ENCODE measurements at regions not wholly inside any gene's neighbourhood (a gene's known extent, or its start where the extent isn't known, plus 50 kb on each side); places are given as distances from the start of the nearest gene placed in this dataset.

GRCh38 chr6:164628302-164628931 lies 681.0 kb downstream of the C6orf118 start (continued):
- no peak for TF ChIP-seq ZNF347 (CRISPR knock-in tag; IDR thresholded peaks at IDR 0.05; ENCODE audit: low read depth)
- no peak for TF ChIP-seq TRIM28 (IDR thresholded peaks at IDR 0.05)

GRCh38 chr6:164616917-164617524 lies 692.4 kb downstream of the C6orf118 start:
- H4K20me1 ChIP-seq (replicated peaks; ENCODE audit: control insufficient read depth, insufficient read depth, low read length), result no peaks in the 10 kb centered on the region
- ChIA-PET CTCF (ENCODE audit: low intra/inter-chr PET ratio) (no interaction called here), POLR2A (no interaction called here)
- H3K4me1 ChIP-seq (replicated peaks in 1 of 2; ENCODE audit: control insufficient read depth in 2 of 2, insufficient read depth in 2 of 2, low read length in 2 of 2), result no peaks in the 10 kb centered on the region
- H3K27ac ChIP-seq (ENCODE audit: extremely low read depth, low read depth, low read length), result no peak overlapping the region
- DNase-seq (ENCODE audit: extremely low read depth in 1 of 4, low spot score in 3 of 4) (no peak), FAIRE-seq (no peak), ATAC-seq (no peak)
- no peak overlapping the region for H3K9ac ChIP-seq (ENCODE audit: insufficient read depth in 1 of 2, low read depth in 2 of 2, low read length in 2 of 2)
- no peak overlapping the region for H3K4me3 ChIP-seq
- H3K27me3 ChIP-seq (ENCODE audit: control insufficient read depth in 2 of 2, insufficient read depth in 2 of 2, low read length in 2 of 2), result no peaks in the 10 kb centered on the region
- no TSS peak for BruUV-seq (replicated peaks)
- no peaks in the 10 kb centered on the region for H3K9me1 ChIP-seq (ENCODE audit: control insufficient read depth, insufficient read depth, low read length)
- in situ Hi-C loops (cut with MboI), result no loop called here
- intact Hi-C loops (cut with micrococcal nuclease), result no loop called here
- H3K4me2 ChIP-seq (ENCODE audit: insufficient read depth, low read length), result no peak overlapping the region
- no peaks in the 10 kb centered on the region for H3K9me3 ChIP-seq (replicated peaks; ENCODE audit: control insufficient read depth, insufficient read depth, low read depth, low read length)
- H2AFZ ChIP-seq (ENCODE audit: low read depth, low read length), result no peak overlapping the region
- WGBS (ENCODE audit: insufficient coverage, low coverage, missing lambda C conversion rate), result 0% methylated on average over 2 of the region's 2 CpGs
- H3K36me3 ChIP-seq (ENCODE audit: control insufficient read depth, insufficient read depth, low read length), result no peaks in the 10 kb centered on the region
- no peaks in the 10 kb centered on the region for H3K79me2 ChIP-seq (ENCODE audit: control insufficient read depth, insufficient read depth, low read length)
- TF ChIP-seq ZNF184 (CRISPR knock-in tag; IDR thresholded peaks at IDR 0.05) (no peak), HNRNPK (IDR thresholded peaks at IDR 0.05; ENCODE audit: low read depth, low read length, poor library complexity, severe bottlenecking) (peak; percentile 98), PCBP1 (IDR thresholded peaks at IDR 0.05; ENCODE audit: low read depth, low read length, poor library complexity, severe bottlenecking) (peak; percentile 92), PCBP2 (IDR thresholded peaks at IDR 0.05; ENCODE audit: low read depth, low read length, poor library complexity, severe bottlenecking) (peak; percentile 99), ETV5 (CRISPR knock-in tag; IDR thresholded peaks at IDR 0.05; ENCODE audit: low read depth) (no peak)

Data from K562 (cell line).